ENCODE measurements at regions not wholly inside any gene's neighbourhood (a gene's known extent, or its start where the extent isn't known, plus 50 kb on each side); places are given as distances from the start of the nearest gene placed in this dataset.

- DNase-seq, result no peak
Measured at GRCh38 chr2:125526093-125526492, 1129.9 kb upstream of the GYPC start.

GRCh38 chr2:125535089-125535488, 1120.9 kb upstream of the GYPC start:
- no peak for DNase-seq

- DNase-seq, result no peak
Measured at GRCh38 chr2:125543968-125544514, 1111.9 kb upstream of the GYPC start.

- no peak for DNase-seq
Measured at GRCh38 chr2:125553768-125554167, 1102.2 kb upstream of the GYPC start.

GRCh38 chr2:125554956-125555355, 1101.0 kb upstream of the GYPC start:
- DNase-seq, result no peak

GRCh38 chr2:125559186-125559585, 1096.8 kb upstream of the GYPC start:
- no peak for DNase-seq

GRCh38 chr2:125560855-125561254, 1095.1 kb upstream of the GYPC start:
- DNase-seq, result no peak

GRCh38 chr2:125561302-125561701, 1094.7 kb upstream of the GYPC start:
- no peak for DNase-seq

GRCh38 chr2:125562924-125563323, 1093.0 kb upstream of the GYPC start:
- no peak for DNase-seq

- no peak for DNase-seq
Measured at GRCh38 chr2:125564471-125564870, 1091.5 kb upstream of the GYPC start.

- DNase-seq, result no peak
Measured at GRCh38 chr2:125566422-125566821, 1089.5 kb upstream of the GYPC start.

GRCh38 chr2:125567100-125567499, 1088.9 kb upstream of the GYPC start:
- DNase-seq, result no peak

GRCh38 chr2:125572660-125573059, 1083.3 kb upstream of the GYPC start:
- no peak for DNase-seq

- DNase-seq, result no peak
Measured at GRCh38 chr2:125573432-125573831, 1082.5 kb upstream of the GYPC start.

- DNase-seq, result no peak
Measured at GRCh38 chr2:125576558-125576957, 1079.4 kb upstream of the GYPC start.

GRCh38 chr2:125581557-125581956, 1074.4 kb upstream of the GYPC start:
- no peak for DNase-seq

GRCh38 chr2:125582516-125582915, 1073.4 kb upstream of the GYPC start:
- no peak for DNase-seq

- no peak for DNase-seq
Measured at GRCh38 chr2:125584732-125585131, 1071.2 kb upstream of the GYPC start.

GRCh38 chr2:125588780-125589179, 1067.2 kb upstream of the GYPC start:
- DNase-seq, result no peak

- DNase-seq, result no peak
Measured at GRCh38 chr2:125591954-125592353, 1064.0 kb upstream of the GYPC start.

GRCh38 chr2:125593036-125593435, 1062.9 kb upstream of the GYPC start:
- DNase-seq, result no peak

- no peak for DNase-seq
Measured at GRCh38 chr2:125596612-125597011, 1059.3 kb upstream of the GYPC start.

GRCh38 chr2:125615438-125615837, 1040.5 kb upstream of the GYPC start:
- DNase-seq, result no peak

GRCh38 chr2:125630377-125630776, 1025.6 kb upstream of the GYPC start:
- no peak for DNase-seq

- DNase-seq, result no peak
Measured at GRCh38 chr2:125634662-125635061, 1021.3 kb upstream of the GYPC start.

- DNase-seq, result no peak
Measured at GRCh38 chr2:125638345-125638744, 1017.6 kb upstream of the GYPC start.

All from dermis blood vessel endothelial cell (primary cell).